Astrocyte of the cerebellum (primary cell): ENCODE measurements at regions not wholly inside any gene's neighbourhood (a gene's known extent, or its start where the extent isn't known, plus 50 kb on each side); places are given as distances from the start of the nearest gene placed in this dataset.

Experiments used
- DNase-seq: peaks from one replicate; pipeline ENCODE4 v3.0.0-alpha.2; 2011; ENCODE audit warnings: low read depth
- H3K4me3 ChIP-seq: 2 replicates; pipeline ENCODE4 v1.5.1; 2011; ENCODE audit warnings: mild to moderate bottlenecking, low read depth, low read length, moderate library complexity
- in situ Hi-C: cut with HindIII; loops from 2 replicates; pipeline ENCODE4 v1.10.0; 2017; ENCODE audit warnings: low sequenced_read_pairs
- TF ChIP-seq, protein P1 (sequence below): IDR thresholded peaks from 2 replicates; pipeline ENCODE4 v1.5.1; 2012; ENCODE audit warnings: low read length, low read depth, moderate library complexity, mild to moderate bottlenecking; ENCODE audit errors: missing control alignments

DNA sequence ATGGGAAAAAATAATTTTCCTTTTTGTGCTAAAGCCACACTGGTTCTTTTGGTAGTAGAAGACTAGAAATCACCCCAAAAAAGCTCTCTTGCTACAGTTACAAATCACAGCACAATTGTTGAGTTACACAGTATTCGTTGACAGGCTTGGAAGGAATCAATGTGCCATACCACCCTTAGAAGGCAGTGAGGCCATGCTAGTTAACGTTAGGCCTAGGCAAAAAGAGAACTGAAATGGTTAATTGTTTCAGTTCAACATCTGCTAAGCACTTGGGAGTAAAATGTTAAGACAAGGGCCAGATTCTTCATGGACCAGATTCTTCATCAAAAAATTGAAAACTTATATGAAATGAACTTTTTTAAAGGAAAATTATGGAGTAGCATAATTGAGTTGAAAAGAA lies 626.2 kb downstream of the UTRN start:
- TF ChIP-seq, protein P1, sequence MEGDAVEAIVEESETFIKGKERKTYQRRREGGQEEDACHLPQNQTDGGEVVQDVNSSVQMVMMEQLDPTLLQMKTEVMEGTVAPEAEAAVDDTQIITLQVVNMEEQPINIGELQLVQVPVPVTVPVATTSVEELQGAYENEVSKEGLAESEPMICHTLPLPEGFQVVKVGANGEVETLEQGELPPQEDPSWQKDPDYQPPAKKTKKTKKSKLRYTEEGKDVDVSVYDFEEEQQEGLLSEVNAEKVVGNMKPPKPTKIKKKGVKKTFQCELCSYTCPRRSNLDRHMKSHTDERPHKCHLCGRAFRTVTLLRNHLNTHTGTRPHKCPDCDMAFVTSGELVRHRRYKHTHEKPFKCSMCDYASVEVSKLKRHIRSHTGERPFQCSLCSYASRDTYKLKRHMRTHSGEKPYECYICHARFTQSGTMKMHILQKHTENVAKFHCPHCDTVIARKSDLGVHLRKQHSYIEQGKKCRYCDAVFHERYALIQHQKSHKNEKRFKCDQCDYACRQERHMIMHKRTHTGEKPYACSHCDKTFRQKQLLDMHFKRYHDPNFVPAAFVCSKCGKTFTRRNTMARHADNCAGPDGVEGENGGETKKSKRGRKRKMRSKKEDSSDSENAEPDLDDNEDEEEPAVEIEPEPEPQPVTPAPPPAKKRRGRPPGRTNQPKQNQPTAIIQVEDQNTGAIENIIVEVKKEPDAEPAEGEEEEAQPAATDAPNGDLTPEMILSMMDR, result no peak
- H3K4me3 ChIP-seq, result no peak overlapping the region
- in situ Hi-C loops, result no loop called here
- DNase-seq, result no peak

DNA sequence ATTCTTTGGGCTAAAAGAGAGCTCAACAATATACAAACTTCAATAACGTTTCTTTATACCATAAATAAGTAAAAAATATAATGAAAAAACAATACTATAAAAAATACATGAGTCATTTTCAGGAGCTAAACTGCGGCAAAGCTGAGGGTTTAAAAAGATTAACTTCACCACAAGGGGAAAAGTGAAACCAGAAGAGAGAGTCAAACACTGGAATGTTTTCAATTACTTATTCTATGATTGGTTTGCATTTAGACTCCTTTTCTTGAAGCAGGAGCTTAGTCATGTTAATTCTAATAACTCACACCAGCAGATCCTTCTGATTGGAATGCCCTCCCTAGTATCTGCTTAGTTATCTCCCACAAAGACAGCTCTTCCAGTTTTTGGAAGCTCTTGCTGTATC lies 627.3 kb downstream of the UTRN start:
- peak; percentile 72 for DNase-seq
- no peak overlapping the region for H3K4me3 ChIP-seq
- TF ChIP-seq, protein P1, result no peak
- in situ Hi-C loops, result no loop called here

DNA sequence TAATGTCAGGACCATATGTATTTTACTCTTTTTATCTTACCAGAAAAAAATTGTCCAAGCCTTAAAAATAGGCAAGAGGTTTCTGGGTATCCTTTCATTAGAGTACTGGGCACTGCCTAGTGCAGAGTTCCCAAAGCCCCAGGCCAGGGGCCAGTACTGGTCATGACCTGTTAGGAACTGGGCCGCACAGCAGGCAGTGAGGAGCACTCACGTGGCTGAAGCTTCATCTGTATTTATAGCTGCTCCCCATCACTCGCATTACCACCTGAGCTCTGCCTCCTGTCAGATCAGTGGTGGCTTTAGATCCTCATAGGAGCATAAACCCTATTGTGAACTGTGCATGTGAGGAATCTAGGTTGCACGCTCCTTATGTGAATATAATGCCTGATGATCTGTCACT lies 632.9 kb downstream of the UTRN start:
- in situ Hi-C loops, result no loop called here
- TF ChIP-seq, protein P1, result no peak
- DNase-seq, result no peak
- no peak overlapping the region for H3K4me3 ChIP-seq

- no peak for DNase-seq
- TF ChIP-seq, protein P1, result no peak
- in situ Hi-C loops, result no loop called here
- no peak overlapping the region for H3K4me3 ChIP-seq
These were observed 634.4 kb downstream of the UTRN start for GRCh38 chr6:144919560-144919959.

GRCh38 chr6:144920391-144920961 lies 635.3 kb downstream of the UTRN start:
- TF ChIP-seq, protein P1, result no peak
- in situ Hi-C loops, result no loop called here
- DNase-seq, result no peak
- H3K4me3 ChIP-seq, result no peak overlapping the region

GRCh38 chr6:144921206-144921975 lies 636.3 kb downstream of the UTRN start:
- DNase-seq, result no peak
- TF ChIP-seq, protein P1, result no peak
- no peak overlapping the region for H3K4me3 ChIP-seq
- in situ Hi-C loops, result no loop called here
